ENCODE measurements at regions not wholly inside any gene's neighbourhood (a gene's known extent, or its start where the extent isn't known, plus 50 kb on each side); places are given as distances from the start of the nearest gene placed in this dataset.
"Not testable (repeated sequence)": the region's sequence is repeated elsewhere in the genome, so short reads cannot be mapped to it uniquely, and the experiment has no call there.

- Mint-ChIP-seq H3K36me3 (ENCODE audit: insufficient read depth) (peaks cover 8% of the 10 kb centered on the region), H3K27ac (no peak overlapping the region), H3K4me3 (ENCODE audit: low read depth) (no peak overlapping the region), H3K27me3 (no peaks in the 10 kb centered on the region), H3K4me1 (ENCODE audit: low read depth) (peaks cover 23% of the 10 kb centered on the region), H3K9me3 (ENCODE audit: low read depth) (no peaks in the 10 kb centered on the region)
- DNase-seq (ENCODE audit: low spot score, unreplicated experiment), result no peak
- TF ChIP-seq CTCF (IDR thresholded peaks at IDR 0.05; ENCODE audit: unreplicated experiment), result no peak
These were observed 75.9 kb downstream of the OR2B2 start for GRCh38 chr6:27836141-27836782.

GRCh38 chr6:27834879-27835549 is 77.2 kb downstream of the OR2B2 start:
- Mint-ChIP-seq H3K4me3 (ENCODE audit: low read depth) (peak overlapping the region; percentile 6), H3K27me3 (no peaks in the 10 kb centered on the region), H3K4me1 (ENCODE audit: low read depth) (peaks cover 29% of the 10 kb centered on the region), H3K27ac (peak overlapping the region; percentile 87), H3K36me3 (ENCODE audit: insufficient read depth) (peaks cover 8% of the 10 kb centered on the region), H3K9me3 (ENCODE audit: low read depth) (no peaks in the 10 kb centered on the region)
- DNase-seq (ENCODE audit: low spot score, unreplicated experiment), result no peak
- TF ChIP-seq CTCF (IDR thresholded peaks at IDR 0.05; ENCODE audit: unreplicated experiment), result no peak

- TF ChIP-seq CTCF (IDR thresholded peaks at IDR 0.05; ENCODE audit: unreplicated experiment), result no peak
- Mint-ChIP-seq H3K27me3 (no peaks in the 10 kb centered on the region), H3K4me1 (ENCODE audit: low read depth) (peaks cover 28% of the 10 kb centered on the region), H3K27ac (peak overlapping the region; percentile 93), H3K4me3 (ENCODE audit: low read depth) (no peak overlapping the region), H3K36me3 (ENCODE audit: insufficient read depth) (peaks cover 8% of the 10 kb centered on the region), H3K9me3 (ENCODE audit: low read depth) (no peaks in the 10 kb centered on the region)
- no peak for DNase-seq (ENCODE audit: low spot score, unreplicated experiment)
These were observed 77.8 kb downstream of the OR2B2 start for GRCh38 chr6:27834384-27834783.

DNA sequence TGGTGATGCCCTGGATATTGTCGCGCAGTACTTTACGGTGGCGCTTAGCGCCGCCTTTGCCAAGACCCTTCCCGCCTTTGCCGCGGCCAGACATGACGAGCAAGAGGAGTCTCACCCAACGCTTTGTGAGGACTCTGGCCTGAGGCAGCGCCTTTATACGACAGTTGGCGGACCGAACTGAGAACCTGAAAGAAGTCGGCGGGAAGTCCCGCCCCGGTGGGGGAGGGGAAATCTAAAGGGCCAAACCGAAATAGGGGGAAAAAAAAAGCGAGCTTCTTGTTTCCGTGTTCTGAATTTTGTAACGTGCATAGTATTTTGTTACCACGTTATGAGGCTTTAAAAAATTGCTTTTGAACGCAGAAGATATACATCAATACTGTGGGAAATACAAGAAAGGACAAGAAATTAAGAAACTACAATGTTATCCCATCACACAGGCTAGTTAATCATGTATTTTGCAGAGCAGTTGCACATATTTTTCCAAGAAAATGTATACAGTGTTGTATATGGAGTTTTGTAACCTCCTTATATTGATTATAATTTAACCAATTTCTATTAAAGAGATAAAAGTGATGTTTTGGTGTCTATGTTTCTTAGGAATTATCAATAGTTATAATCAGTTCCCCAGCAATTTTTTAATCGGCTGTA is 80.6 kb downstream of the OR2B2 start:
- H3K9me3 Mint-ChIP-seq (ENCODE audit: low read depth); H3K27me3 Mint-ChIP-seq: not testable (repeated sequence)
- Mint-ChIP-seq H3K4me3 (ENCODE audit: low read depth) (peak overlapping the region; percentile 84), H3K36me3 (ENCODE audit: insufficient read depth) (peaks cover 11% of the 10 kb centered on the region), H3K27ac (peak overlapping the region; percentile 99), H3K4me1 (ENCODE audit: low read depth) (peaks cover 30% of the 10 kb centered on the region)
- DNase-seq (ENCODE audit: low spot score, unreplicated experiment), result peak; percentile 55

- Mint-ChIP-seq H3K27ac (peak overlapping the region; percentile 99), H3K4me1 (ENCODE audit: low read depth) (peaks cover 30% of the 10 kb centered on the region), H3K4me3 (ENCODE audit: low read depth) (peak overlapping the region; percentile 84), H3K36me3 (ENCODE audit: insufficient read depth) (peaks cover 14% of the 10 kb centered on the region)
- H3K27me3 Mint-ChIP-seq; DNase-seq (ENCODE audit: low spot score, unreplicated experiment); H3K9me3 Mint-ChIP-seq (ENCODE audit: low read depth): not testable (repeated sequence)
These were observed 81.4 kb downstream of the OR2B2 start for GRCh38 chr6:27830600-27831433.

- DNase-seq (ENCODE audit: low spot score, unreplicated experiment), result no peak
- Mint-ChIP-seq H3K36me3 (ENCODE audit: insufficient read depth) (peaks cover 16% of the 10 kb centered on the region), H3K9me3 (ENCODE audit: low read depth) (no peaks in the 10 kb centered on the region), H3K4me1 (ENCODE audit: low read depth) (peaks cover 33% of the 10 kb centered on the region), H3K27me3 (no peaks in the 10 kb centered on the region), H3K27ac (peak overlapping the region; percentile 99), H3K4me3 (ENCODE audit: low read depth) (peak overlapping the region; percentile 84)
- TF ChIP-seq CTCF (IDR thresholded peaks at IDR 0.05; ENCODE audit: unreplicated experiment), result no peak
These were observed 82.0 kb downstream of the OR2B2 start for GRCh38 chr6:27830212-27830599.

All from progenitor cell of endocrine pancreas (in vitro differentiated cells).